ENCODE measurements at regions not wholly inside any gene's neighbourhood (a gene's known extent, or its start where the extent isn't known, plus 50 kb on each side); places are given as distances from the start of the nearest gene placed in this dataset.

GRCh38 chr5:153421676-153422075 lies 68.8 kb upstream of the GRIA1 start (continued):
- TF ChIP-seq HSF1 (IDR thresholded peaks at IDR 0.05; ENCODE audit: low read depth, low read length) (no peak), PAX5 (IDR thresholded peaks at IDR 0.05; ENCODE audit: borderline replicate concordance, low read depth, low read length) (no peak), IRF5 (IDR thresholded peaks at IDR 0.05; ENCODE audit: borderline replicate concordance) (no peak), ZBTB40 (IDR thresholded peaks at IDR 0.05; ENCODE audit: borderline replicate concordance) (no peak), MEF2A (IDR thresholded peaks at IDR 0.05; ENCODE audit: insufficient read depth, low read depth, low read length) (no peak), CBFB (IDR thresholded peaks at IDR 0.05; ENCODE audit: low read depth) (no peak), SKIL (IDR thresholded peaks at IDR 0.05; ENCODE audit: low read depth, poor library complexity, severe bottlenecking) (no peak), CUX1 (IDR thresholded peaks at IDR 0.05; ENCODE audit: insufficient replicate concordance, low read depth, low read length) (no peak), ZNF592 (IDR thresholded peaks at IDR 0.05) (no peak)
